Colonic mucosa (tissue), 4 donors: ENCODE measurements at regions not wholly inside any gene's neighbourhood (a gene's known extent, or its start where the extent isn't known, plus 50 kb on each side); places are given as distances from the start of the nearest gene placed in this dataset.

Experiments used
- DNase-seq: peaks from one replicate; pipeline ENCODE4 v3.0.0-alpha.2; 2020
- H3K27ac ChIP-seq: fragments of 200-600 bp; one replicate; pipeline ENCODE4 v1.8.0; 2021
- H3K27me3 ChIP-seq: fragments of 200-600 bp; one replicate; pipeline ENCODE4 v1.8.0; 2021
- H3K36me3 ChIP-seq: fragments of 200-600 bp; one replicate; pipeline ENCODE4 v1.8.0; 2021
- H3K4me1 ChIP-seq: fragments of 200-600 bp; one replicate; pipeline ENCODE4 v1.8.0; 2021; ENCODE audit warnings: mild to moderate bottlenecking
- H3K4me3 ChIP-seq: fragments of 200-600 bp; one replicate; pipeline ENCODE4 v1.8.0; 2021
- H3K9ac ChIP-seq, 2 donors: one replicate each; pipeline ENCODE4 v1.7.0; 2013; ENCODE audit warnings: control low read depth in 2 of 2, low read depth in 2 of 2, low read length in 2 of 2
- H3K9me3 ChIP-seq: fragments of 200-600 bp; one replicate; pipeline ENCODE4 v1.8.0; 2021
- CTCF ChIP-seq: fragments of 200-600 bp; IDR thresholded peaks from one replicate; pipeline ENCODE4 v1.8.0; 2022; ENCODE audit warnings: antibody characterized with exemption, mild to moderate bottlenecking
- intact Hi-C: fragments of 100-400 bp; cut with DNase I; formaldehyde crosslinking; loops from one replicate; pipeline ENCODE4 v1.14.1; 2022
- donor health status: healthy.
- donor health status: DM: no; HTN: no; CAD: no.
- donor health status: DM: no; HTN: no; CAD: no.

- H3K9ac ChIP-seq, result no peak overlapping the region
- no peak for TF ChIP-seq CTCF
- H3K36me3 ChIP-seq, result no peaks in the 10 kb centered on the region
- DNase-seq, result no peak
- H3K27me3 ChIP-seq, result no peaks in the 10 kb centered on the region
- H3K27ac ChIP-seq, result no peak overlapping the region
- intact Hi-C loops, result no loop called here
- H3K4me3 ChIP-seq, result no peak overlapping the region
- no peaks in the 10 kb centered on the region for H3K9me3 ChIP-seq
- H3K4me1 ChIP-seq, result no peaks in the 10 kb centered on the region
Observed at GRCh38 chr10:123259081-123259480, 104.9 kb downstream of the BUB3 start.

GRCh38 chr10:123259791-123260190 lies 105.6 kb downstream of the BUB3 start:
- TF ChIP-seq CTCF, result no peak
- no peaks in the 10 kb centered on the region for H3K27me3 ChIP-seq
- no peak overlapping the region for H3K4me3 ChIP-seq
- no peaks in the 10 kb centered on the region for H3K9me3 ChIP-seq
- H3K4me1 ChIP-seq, result no peaks in the 10 kb centered on the region
- H3K9ac ChIP-seq, result no peak overlapping the region
- intact Hi-C loops, result no loop called here
- H3K36me3 ChIP-seq, result no peaks in the 10 kb centered on the region
- DNase-seq, result no peak
- no peak overlapping the region for H3K27ac ChIP-seq

- no peak for DNase-seq
- Histone ChIP-seq H3K36me3 (no peaks in the 10 kb centered on the region), H3K27ac (no peak overlapping the region), H3K4me3 (no peak overlapping the region), H3K9ac (no peak overlapping the region), H3K27me3 (no peaks in the 10 kb centered on the region), H3K9me3 (no peaks in the 10 kb centered on the region), H3K4me1 (no peaks in the 10 kb centered on the region)
- TF ChIP-seq CTCF, result no peak
- intact Hi-C loops, result no loop called here
Observed at GRCh38 chr10:123262456-123262855, 108.3 kb downstream of the BUB3 start.

- no peaks in the 10 kb centered on the region for H3K9me3 ChIP-seq
- no peak for TF ChIP-seq CTCF
- H3K27me3 ChIP-seq, result no peaks in the 10 kb centered on the region
- H3K9ac ChIP-seq, result no peak overlapping the region
- no peak for DNase-seq
- H3K4me1 ChIP-seq, result no peaks in the 10 kb centered on the region
- no peak overlapping the region for H3K4me3 ChIP-seq
- H3K27ac ChIP-seq, result no peak overlapping the region
- intact Hi-C loops, result no loop called here
- H3K36me3 ChIP-seq, result no peaks in the 10 kb centered on the region
Observed at GRCh38 chr10:123266971-123267370, 112.8 kb downstream of the BUB3 start.

GRCh38 chr10:123269017-123269552 lies 114.9 kb downstream of the BUB3 start:
- Histone ChIP-seq H3K9ac (no peak overlapping the region), H3K9me3 (no peaks in the 10 kb centered on the region), H3K4me3 (no peak overlapping the region), H3K27ac (no peak overlapping the region), H3K36me3 (no peaks in the 10 kb centered on the region), H3K27me3 (peaks cover under 1% of the 10 kb centered on the region), H3K4me1 (no peaks in the 10 kb centered on the region)
- no peak for DNase-seq
- TF ChIP-seq CTCF, result no peak
- intact Hi-C loops, result no loop called here
